ENCODE measurements at regions not wholly inside any gene's neighbourhood (a gene's known extent, or its start where the extent isn't known, plus 50 kb on each side); places are given as distances from the start of the nearest gene placed in this dataset.

DNA sequence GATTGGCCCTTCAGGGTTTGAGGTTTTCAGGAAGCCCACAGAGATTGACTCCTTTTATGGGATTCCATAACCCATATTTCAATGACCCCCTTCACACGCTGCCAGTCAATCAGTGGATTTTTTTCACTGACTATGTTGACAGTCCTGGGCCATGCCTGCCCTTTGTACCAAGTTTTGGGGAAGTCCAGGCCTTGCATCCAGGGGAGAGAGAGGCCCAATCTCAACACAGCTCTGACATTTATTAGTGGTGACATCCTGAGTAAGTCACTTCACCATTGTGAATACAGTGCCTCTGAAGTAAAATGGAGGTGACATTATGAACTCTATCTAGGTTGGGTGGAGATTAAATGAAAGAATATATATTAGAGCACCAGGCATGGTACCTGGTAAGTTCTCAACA lies 181.1 kb downstream of the NUFIP1 start:
- Histone ChIP-seq H3K4me3 (replicated peaks in 1 of 3; ENCODE audit: insufficient read depth in 1 of 3, low read depth in 1 of 3, low read length in 3 of 3) (no peak overlapping the region), H3K9ac (replicated peaks; ENCODE audit: extremely low read depth, insufficient read depth, low read length) (no peak overlapping the region), H3K9me3 (replicated peaks; ENCODE audit: control insufficient read depth, insufficient read depth, low read length) (no peaks in the 10 kb centered on the region), H2AFZ (ENCODE audit: low read depth, low read length) (no peak overlapping the region), H3K4me1 (ENCODE audit: control insufficient read depth, extremely low read depth, insufficient read depth, low read length) (peaks cover 7% of the 10 kb centered on the region), H3K27ac (ENCODE audit: insufficient read depth, low read depth, low read length) (no peak overlapping the region), H3K27me3 (ENCODE audit: control insufficient read depth in 2 of 2, insufficient read depth in 2 of 2, low read length in 2 of 2) (no peaks in the 10 kb centered on the region), H3K9me1 (replicated peaks; ENCODE audit: control insufficient read depth, extremely low read depth, insufficient read depth, low read length) (no peaks in the 10 kb centered on the region), H3K79me2 (ENCODE audit: control insufficient read depth, insufficient read depth, low read length) (no peaks in the 10 kb centered on the region), H3K36me3 (ENCODE audit: control insufficient read depth in 2 of 2, extremely low read depth in 1 of 2, insufficient read depth in 2 of 2, low read length in 2 of 2) (no peaks in the 10 kb centered on the region), H4K20me1 (replicated peaks; ENCODE audit: control insufficient read depth, extremely low read depth, insufficient read depth, low read length) (no peaks in the 10 kb centered on the region), H3K4me2 (ENCODE audit: insufficient read depth, low read length) (no peak overlapping the region)
- DNase-seq (ENCODE audit: low read depth, low spot score) (no peak), FAIRE-seq (no peak)
- dilution Hi-C loops (cut with MboI; ENCODE audit: extremely low pct_ligation_motif_present, low sequenced_read_pairs) (no loop called here), intact Hi-C loops (cut with micrococcal nuclease) (no loop called here)
- ChIA-PET POLR2A (no interaction called here), CTCF (no interaction called here)
- TF ChIP-seq GATA2 (IDR thresholded peaks at IDR 0.05; ENCODE audit: insufficient read depth, insufficient read length, low read depth, low read length) (no peak), FOS (IDR thresholded peaks at IDR 0.05; ENCODE audit: borderline replicate concordance, insufficient read depth, low read length) (no peak), POLR2AphosphoS5 (IDR thresholded peaks at IDR 0.05; ENCODE audit: insufficient read depth, low read depth, low read length) (no peak), MYC (IDR thresholded peaks at IDR 0.05; ENCODE audit: low read depth, low read length) (no peak), EZH2 (IDR thresholded peaks at IDR 0.05; ENCODE audit: borderline replicate concordance, low read depth, low read length, severe bottlenecking) (no peak), POLR2A (IDR thresholded peaks at IDR 0.05; ENCODE audit: low read depth, low read length) (no peak), JUN (IDR thresholded peaks at IDR 0.05; ENCODE audit: borderline replicate concordance, insufficient read depth, insufficient read length, low read depth) (no peak)
- TF ChIP-seq, protein P1, sequence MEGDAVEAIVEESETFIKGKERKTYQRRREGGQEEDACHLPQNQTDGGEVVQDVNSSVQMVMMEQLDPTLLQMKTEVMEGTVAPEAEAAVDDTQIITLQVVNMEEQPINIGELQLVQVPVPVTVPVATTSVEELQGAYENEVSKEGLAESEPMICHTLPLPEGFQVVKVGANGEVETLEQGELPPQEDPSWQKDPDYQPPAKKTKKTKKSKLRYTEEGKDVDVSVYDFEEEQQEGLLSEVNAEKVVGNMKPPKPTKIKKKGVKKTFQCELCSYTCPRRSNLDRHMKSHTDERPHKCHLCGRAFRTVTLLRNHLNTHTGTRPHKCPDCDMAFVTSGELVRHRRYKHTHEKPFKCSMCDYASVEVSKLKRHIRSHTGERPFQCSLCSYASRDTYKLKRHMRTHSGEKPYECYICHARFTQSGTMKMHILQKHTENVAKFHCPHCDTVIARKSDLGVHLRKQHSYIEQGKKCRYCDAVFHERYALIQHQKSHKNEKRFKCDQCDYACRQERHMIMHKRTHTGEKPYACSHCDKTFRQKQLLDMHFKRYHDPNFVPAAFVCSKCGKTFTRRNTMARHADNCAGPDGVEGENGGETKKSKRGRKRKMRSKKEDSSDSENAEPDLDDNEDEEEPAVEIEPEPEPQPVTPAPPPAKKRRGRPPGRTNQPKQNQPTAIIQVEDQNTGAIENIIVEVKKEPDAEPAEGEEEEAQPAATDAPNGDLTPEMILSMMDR (IDR thresholded peaks at IDR 0.05; ENCODE audit: extremely low read depth in 1 of 2, insufficient read depth in 1 of 2, low read depth in 1 of 2, low read length in 2 of 2) = no peak
- TF ChIP-seq, protein P2, sequence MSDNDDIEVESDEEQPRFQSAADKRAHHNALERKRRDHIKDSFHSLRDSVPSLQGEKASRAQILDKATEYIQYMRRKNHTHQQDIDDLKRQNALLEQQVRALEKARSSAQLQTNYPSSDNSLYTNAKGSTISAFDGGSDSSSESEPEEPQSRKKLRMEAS (IDR thresholded peaks at IDR 0.05; ENCODE audit: insufficient read depth, insufficient read length) = no peak
- no TSS peak for BruUV-seq (replicated peaks)
